DND-41 (cell line): ENCODE measurements at regions not wholly inside any gene's neighbourhood (a gene's known extent, or its start where the extent isn't known, plus 50 kb on each side); places are given as distances from the start of the nearest gene placed in this dataset.

Experiments
- ATAC-seq: fragments of 200-7000 bp; cut with Tn5 transposase; 3 replicates; pipeline ENCODE4 v1.9.1; 2021; ENCODE audit warnings: low read depth; ENCODE audit not compliant: insufficient read depth
- DNase-seq: peaks from one replicate; pipeline ENCODE4 v3.0.0-alpha.2; 2020
- H2AFZ ChIP-seq: 2 replicates; pipeline ENCODE4 v1.6.0; 2012; ENCODE audit warnings: low read depth, low read length
- H3K27ac ChIP-seq: 2 replicates; pipeline ENCODE4 v1.5.1; 2012; ENCODE audit warnings: low read length, inconsistent platforms
- H3K27me3 ChIP-seq: fragments of 200-600 bp; sonication (generic); 2 replicates; pipeline ENCODE4 v1.6.0; 2012; ENCODE audit warnings: low read length, mild to moderate bottlenecking, inconsistent platforms; ENCODE audit not compliant: insufficient read depth, poor library complexity
- H3K36me3 ChIP-seq: 2 replicates; pipeline ENCODE4 v1.5.1; 2012; ENCODE audit warnings: low read length, inconsistent platforms; ENCODE audit not compliant: insufficient read depth
- H3K4me1 ChIP-seq: 2 replicates; pipeline ENCODE4 v1.5.1; 2012; ENCODE audit warnings: mild to moderate bottlenecking, low read length; ENCODE audit not compliant: insufficient read depth
- H3K4me2 ChIP-seq: 2 replicates; pipeline ENCODE4 v1.6.0; 2012; ENCODE audit warnings: mild to moderate bottlenecking, moderate library complexity, low read length, inconsistent platforms; ENCODE audit not compliant: insufficient read depth
- H3K4me3 ChIP-seq, 2 experiments: fragments of 200-600 bp in 1 of 2; shearing (Covaris generic) in 1 of 2; 2 replicates each; pipeline ENCODE4 v1.5.1; 2012 to 2016; ENCODE audit warnings: inconsistent platforms in 2 of 2, low read length in 2 of 2, mild to moderate bottlenecking in 2 of 2, low read depth in 1 of 2, moderate library complexity in 1 of 2
- H3K79me2 ChIP-seq: 2 replicates; pipeline ENCODE4 v1.6.0; 2012; ENCODE audit warnings: low read length, inconsistent platforms; ENCODE audit not compliant: insufficient read depth
- H3K9ac ChIP-seq: 2 replicates; pipeline ENCODE4 v1.6.0; 2012; ENCODE audit warnings: low read depth, mild to moderate bottlenecking, inconsistent platforms, low read length, moderate library complexity
- H3K9me3 ChIP-seq: 2 replicates; pipeline ENCODE4 v1.5.1; 2012; ENCODE audit warnings: low read length, moderate library complexity, mild to moderate bottlenecking, inconsistent platforms; ENCODE audit not compliant: insufficient read depth, severe bottlenecking
- H4K20me1 ChIP-seq: 2 replicates; pipeline ENCODE4 v1.6.0; 2012; ENCODE audit warnings: low read length; ENCODE audit not compliant: insufficient read depth
- EZH2 ChIP-seq: IDR thresholded peaks from 3 replicates; pipeline ENCODE4 v1.6.1; 2012; ENCODE audit warnings: borderline replicate concordance, low read depth, mild to moderate bottlenecking, moderate library complexity, low read length, inconsistent platforms; ENCODE audit not compliant: severe bottlenecking
- TF ChIP-seq, protein P1 (sequence below): IDR thresholded peaks from 2 replicates; pipeline ENCODE4 v1.5.1; 2012; ENCODE audit warnings: borderline replicate concordance, low read length, moderate library complexity, mild to moderate bottlenecking; ENCODE audit not compliant: poor library complexity, severe bottlenecking; ENCODE audit errors: extremely low read depth

DNA sequence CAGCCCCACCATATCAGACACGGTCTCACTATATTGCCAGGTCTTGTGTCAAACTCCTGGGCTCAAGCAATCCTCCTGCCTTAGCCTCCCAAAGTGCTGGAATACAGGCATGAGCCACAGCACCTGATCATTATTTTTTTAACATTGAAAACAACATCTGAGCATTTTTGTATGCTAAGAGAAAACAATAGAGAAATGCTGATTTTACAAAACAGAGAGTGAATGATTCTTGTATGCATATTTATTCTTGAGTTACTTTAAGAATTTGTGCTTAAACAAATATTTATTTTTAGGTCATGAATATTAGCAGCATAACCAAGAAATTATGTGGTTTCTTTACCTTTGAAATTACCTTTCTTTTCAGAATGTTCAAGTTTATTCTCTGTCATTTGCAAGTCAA, 81.8 kb upstream of the KITLG start:
- Histone ChIP-seq H3K4me2 (no peak overlapping the region), H2AFZ (no peak overlapping the region), H4K20me1 (no peaks in the 10 kb centered on the region), H3K79me2 (no peaks in the 10 kb centered on the region), H3K36me3 (no peaks in the 10 kb centered on the region), H3K4me1 (no peaks in the 10 kb centered on the region), H3K9me3 (no peaks in the 10 kb centered on the region), H3K9ac (no peak overlapping the region), H3K27me3 (peaks cover 3% of the 10 kb centered on the region), H3K27ac (no peak overlapping the region), H3K4me3 (no peak overlapping the region)
- no peak for ATAC-seq
- TF ChIP-seq, protein P1, sequence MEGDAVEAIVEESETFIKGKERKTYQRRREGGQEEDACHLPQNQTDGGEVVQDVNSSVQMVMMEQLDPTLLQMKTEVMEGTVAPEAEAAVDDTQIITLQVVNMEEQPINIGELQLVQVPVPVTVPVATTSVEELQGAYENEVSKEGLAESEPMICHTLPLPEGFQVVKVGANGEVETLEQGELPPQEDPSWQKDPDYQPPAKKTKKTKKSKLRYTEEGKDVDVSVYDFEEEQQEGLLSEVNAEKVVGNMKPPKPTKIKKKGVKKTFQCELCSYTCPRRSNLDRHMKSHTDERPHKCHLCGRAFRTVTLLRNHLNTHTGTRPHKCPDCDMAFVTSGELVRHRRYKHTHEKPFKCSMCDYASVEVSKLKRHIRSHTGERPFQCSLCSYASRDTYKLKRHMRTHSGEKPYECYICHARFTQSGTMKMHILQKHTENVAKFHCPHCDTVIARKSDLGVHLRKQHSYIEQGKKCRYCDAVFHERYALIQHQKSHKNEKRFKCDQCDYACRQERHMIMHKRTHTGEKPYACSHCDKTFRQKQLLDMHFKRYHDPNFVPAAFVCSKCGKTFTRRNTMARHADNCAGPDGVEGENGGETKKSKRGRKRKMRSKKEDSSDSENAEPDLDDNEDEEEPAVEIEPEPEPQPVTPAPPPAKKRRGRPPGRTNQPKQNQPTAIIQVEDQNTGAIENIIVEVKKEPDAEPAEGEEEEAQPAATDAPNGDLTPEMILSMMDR, result no peak
- no peak for TF ChIP-seq EZH2
- DNase-seq, result no peak

DNA sequence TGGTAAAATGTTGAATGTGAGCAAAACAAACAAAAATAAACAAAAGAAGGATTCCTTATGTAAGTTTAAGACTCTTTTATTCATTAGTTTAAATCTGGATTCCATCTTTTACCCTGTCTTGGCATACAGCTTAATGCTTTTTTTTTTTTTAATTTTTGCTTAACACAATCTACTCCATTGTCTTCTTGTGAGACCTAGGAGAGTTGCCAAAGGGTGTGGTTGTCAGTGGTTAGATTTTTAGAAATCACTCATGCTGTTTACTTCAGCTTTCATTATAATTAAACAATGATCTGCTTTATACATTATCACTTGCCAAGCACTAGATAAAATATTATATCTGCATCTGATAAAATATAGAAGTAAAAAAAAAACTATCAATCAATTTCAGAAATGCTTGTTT, 77.7 kb upstream of the KITLG start:
- Histone ChIP-seq H3K4me2 (no peak overlapping the region), H4K20me1 (no peaks in the 10 kb centered on the region), H2AFZ (no peak overlapping the region), H3K79me2 (no peaks in the 10 kb centered on the region), H3K36me3 (no peaks in the 10 kb centered on the region), H3K9ac (no peak overlapping the region), H3K27me3 (peaks cover 3% of the 10 kb centered on the region), H3K27ac (no peak overlapping the region), H3K4me3 (no peak overlapping the region), H3K4me1 (no peaks in the 10 kb centered on the region), H3K9me3 (no peaks in the 10 kb centered on the region)
- no peak for ATAC-seq
- TF ChIP-seq EZH2, result no peak
- TF ChIP-seq, protein P1, result no peak
- DNase-seq, result no peak

DNA sequence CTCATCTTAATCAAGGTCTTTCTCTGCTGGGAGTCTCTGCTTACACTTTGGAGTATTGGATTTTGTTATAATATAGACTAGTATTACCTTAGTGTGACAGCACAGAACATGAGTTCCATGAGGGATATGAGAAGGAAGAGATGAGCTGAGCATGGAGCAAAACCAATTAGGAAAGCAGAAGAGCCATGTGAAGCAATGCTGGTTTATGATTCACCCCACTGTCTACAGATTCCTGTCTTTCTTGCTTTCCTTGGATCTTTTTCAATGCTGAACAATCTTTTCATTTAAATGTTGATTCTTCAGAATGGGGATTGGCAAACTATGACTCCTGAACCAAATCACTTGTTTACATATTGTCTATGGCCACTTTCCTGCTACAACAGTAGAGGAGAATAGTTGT, 70.4 kb upstream of the KITLG start:
- H3K9me3 ChIP-seq, result no peaks in the 10 kb centered on the region
- no peak for TF ChIP-seq EZH2
- TF ChIP-seq, protein P1, result no peak
- DNase-seq (no peak), ATAC-seq (no peak)
- H3K79me2 ChIP-seq, result no peaks in the 10 kb centered on the region
- H3K27me3 ChIP-seq, result no peaks in the 10 kb centered on the region
- H3K9ac ChIP-seq, result no peak overlapping the region
- H3K27ac ChIP-seq, result no peak overlapping the region
- H4K20me1 ChIP-seq, result no peaks in the 10 kb centered on the region
- H2AFZ ChIP-seq, result no peak overlapping the region
- H3K4me2 ChIP-seq, result no peak overlapping the region
- no peaks in the 10 kb centered on the region for H3K36me3 ChIP-seq
- H3K4me3 ChIP-seq, result no peak overlapping the region
- H3K4me1 ChIP-seq, result no peaks in the 10 kb centered on the region

DNA sequence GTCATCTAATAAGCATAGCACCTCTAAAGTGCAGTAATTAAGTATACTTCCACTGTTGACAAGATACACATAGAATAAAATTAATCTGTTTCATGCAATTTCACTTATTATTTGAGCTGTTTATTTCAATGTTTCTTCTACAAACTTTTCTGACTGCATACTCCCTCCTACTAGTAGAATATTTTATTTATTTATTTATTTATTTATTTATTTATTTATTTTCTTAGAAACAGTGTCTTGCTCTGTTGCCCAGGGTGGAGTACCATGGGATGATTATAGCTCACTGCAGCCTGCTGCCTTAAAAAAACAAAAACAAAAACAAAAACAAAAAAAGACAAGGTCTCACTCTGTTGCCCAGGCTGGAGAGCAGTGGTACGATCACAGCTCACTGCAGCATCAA, 68.4 kb upstream of the KITLG start:
- Histone ChIP-seq H3K27ac (no peak overlapping the region), H3K79me2 (no peaks in the 10 kb centered on the region), H3K36me3 (no peaks in the 10 kb centered on the region), H4K20me1 (no peaks in the 10 kb centered on the region), H3K4me1 (no peaks in the 10 kb centered on the region), H3K27me3 (no peaks in the 10 kb centered on the region), H3K9me3 (no peaks in the 10 kb centered on the region), H3K4me3 (no peak overlapping the region), H3K9ac (no peak overlapping the region), H2AFZ (no peak overlapping the region), H3K4me2 (no peak overlapping the region)
- TF ChIP-seq, protein P1, result no peak
- no peak for TF ChIP-seq EZH2
- DNase-seq, result no peak
- no peak for ATAC-seq
